Natural killer cell (primary cell): ENCODE measurements at regions not wholly inside any gene's neighbourhood (a gene's known extent, or its start where the extent isn't known, plus 50 kb on each side); places are given as distances from the start of the nearest gene placed in this dataset.
"Not testable (repeated sequence)": the region's sequence is repeated elsewhere in the genome, so short reads cannot be mapped to it uniquely, and the experiment has no call there.

Experiments used
- ATAC-seq, 3 donors: fragments of 150-1000 bp in 2 of 3; fragments of 200-7000 bp in 1 of 3; cut with Tn5 transposase; 1 replicate in 1 of 3; 2 replicates in 2 of 3; pipeline ENCODE4 v1.10.0; 2021; ENCODE audit warnings: mild to moderate bottlenecking in 2 of 3, moderate library complexity in 2 of 3
- DNase-seq, 2 donors: peaks; one replicate each; pipeline versions ENCODE4 v3.0.0 to v3.0.0-alpha.2; 2013 to 2021; ENCODE audit warnings: mixed read lengths in 1 of 2
- H3K27ac ChIP-seq: one replicate; pipeline ENCODE4 v1.5.1; 2013; ENCODE audit warnings: mild to moderate bottlenecking, low read length
- H3K27me3 ChIP-seq: one replicate; pipeline ENCODE4 v1.6.1; 2013; ENCODE audit warnings: low read length; ENCODE audit not compliant: control insufficient read depth, insufficient read depth
- H3K36me3 ChIP-seq: one replicate; pipeline ENCODE4 v1.6.1; 2013; ENCODE audit warnings: low read length; ENCODE audit not compliant: control insufficient read depth, insufficient read depth
- H3K4me1 ChIP-seq: one replicate; pipeline ENCODE4 v1.6.1; 2013; ENCODE audit warnings: low read length; ENCODE audit not compliant: control insufficient read depth, insufficient read depth
- H3K4me3 ChIP-seq: one replicate; pipeline ENCODE4 v1.5.1; 2013; ENCODE audit warnings: low read length
- H3K9me3 ChIP-seq: one replicate; pipeline ENCODE4 v1.6.1; 2013; ENCODE audit warnings: low read length; ENCODE audit not compliant: control insufficient read depth, insufficient read depth
- H3K27ac Mint-ChIP-seq, 2 donors: one replicate each; pipeline ENCODE4 v1.8.0; 2022; ENCODE audit warnings: mild to moderate bottlenecking in 2 of 2, mixed read lengths in 2 of 2, moderate library complexity in 1 of 2
- H3K27me3 Mint-ChIP-seq, 2 donors: one replicate each; pipeline ENCODE4 v1.8.0; 2022; ENCODE audit warnings: low read depth in 2 of 2, mixed read lengths in 2 of 2
- H3K36me3 Mint-ChIP-seq: one replicate; pipeline ENCODE4 v1.8.0; 2022; ENCODE audit warnings: mixed read lengths
- H3K4me1 Mint-ChIP-seq, 2 donors: one replicate each; pipeline ENCODE4 v1.8.0; 2022; ENCODE audit warnings: mixed read lengths in 2 of 2
- H3K4me3 Mint-ChIP-seq: one replicate; pipeline ENCODE4 v1.8.0; 2022; ENCODE audit warnings: mild to moderate bottlenecking, moderate library complexity, mixed read lengths
- H3K9me3 Mint-ChIP-seq, 2 donors: one replicate each; pipeline ENCODE4 v1.8.0; 2022; ENCODE audit warnings: mixed read lengths in 2 of 2
- WGBS: methylation state at CpG from one replicate; pipeline ENCODE4 v1.1.7; 2013; ENCODE audit warnings: missing lambda C conversion rate; ENCODE audit not compliant: insufficient coverage; 5-methylcytosine and 5-hydroxymethylcytosine counted together
- intact Hi-C: fragments of 100-400 bp; cut with micrococcal nuclease; formaldehyde crosslinking; loops from one replicate; pipeline ENCODE4 v1.14.2; 2022
- TF ChIP-seq, protein P1 (sequence below): fragments of 200-600 bp; IDR thresholded peaks from one replicate; pipeline ENCODE4 v1.8.0; 2022; ENCODE audit warnings: antibody characterized with exemption

DNA sequence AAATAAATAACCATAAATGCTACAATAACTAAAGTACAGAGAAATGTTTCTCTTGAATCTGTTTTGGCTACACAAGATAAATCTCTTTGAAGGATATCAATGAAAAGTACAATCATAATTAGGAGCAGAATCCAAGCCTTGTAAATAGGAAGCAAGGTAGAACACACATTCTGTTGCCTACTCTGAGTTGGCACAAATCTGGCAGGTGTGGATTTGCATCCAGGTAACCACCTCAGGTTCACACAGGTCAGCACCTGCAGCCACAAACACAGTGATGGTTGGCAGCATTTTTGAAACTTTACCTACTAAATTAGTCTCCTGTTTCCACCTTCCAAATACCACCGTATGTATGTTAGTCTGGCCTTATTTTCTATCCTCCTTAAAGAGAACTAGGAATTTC, 105.3 kb upstream of the PIK3R1 start:
- Histone ChIP-seq H3K27ac (no peak overlapping the region), H3K36me3 (no peaks in the 10 kb centered on the region), H3K4me3 (no peak overlapping the region), H3K9me3 (no peaks in the 10 kb centered on the region), H3K27me3 (no peaks in the 10 kb centered on the region), H3K4me1 (no peaks in the 10 kb centered on the region)
- DNase-seq = no peak
- Mint-ChIP-seq H3K36me3 (no peaks in the 10 kb centered on the region), H3K27me3 (peaks cover 4 to 17% of the 10 kb centered on the region in 2 donors), H3K4me3 (no peak overlapping the region), H3K9me3 (no peaks in the 10 kb centered on the region), H3K4me1 (no peaks in the 10 kb centered on the region), H3K27ac (no peak overlapping the region)
- 76% methylated on average over 1 of the region's 1 CpG for WGBS
- TF ChIP-seq, protein P1, sequence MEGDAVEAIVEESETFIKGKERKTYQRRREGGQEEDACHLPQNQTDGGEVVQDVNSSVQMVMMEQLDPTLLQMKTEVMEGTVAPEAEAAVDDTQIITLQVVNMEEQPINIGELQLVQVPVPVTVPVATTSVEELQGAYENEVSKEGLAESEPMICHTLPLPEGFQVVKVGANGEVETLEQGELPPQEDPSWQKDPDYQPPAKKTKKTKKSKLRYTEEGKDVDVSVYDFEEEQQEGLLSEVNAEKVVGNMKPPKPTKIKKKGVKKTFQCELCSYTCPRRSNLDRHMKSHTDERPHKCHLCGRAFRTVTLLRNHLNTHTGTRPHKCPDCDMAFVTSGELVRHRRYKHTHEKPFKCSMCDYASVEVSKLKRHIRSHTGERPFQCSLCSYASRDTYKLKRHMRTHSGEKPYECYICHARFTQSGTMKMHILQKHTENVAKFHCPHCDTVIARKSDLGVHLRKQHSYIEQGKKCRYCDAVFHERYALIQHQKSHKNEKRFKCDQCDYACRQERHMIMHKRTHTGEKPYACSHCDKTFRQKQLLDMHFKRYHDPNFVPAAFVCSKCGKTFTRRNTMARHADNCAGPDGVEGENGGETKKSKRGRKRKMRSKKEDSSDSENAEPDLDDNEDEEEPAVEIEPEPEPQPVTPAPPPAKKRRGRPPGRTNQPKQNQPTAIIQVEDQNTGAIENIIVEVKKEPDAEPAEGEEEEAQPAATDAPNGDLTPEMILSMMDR = no peak
- intact Hi-C loops = no loop called here
- ATAC-seq = no peak

- H3K4me1 Mint-ChIP-seq, DNase-seq, H3K4me3 Mint-ChIP-seq, H3K27ac ChIP-seq, H3K4me1 ChIP-seq, H3K9me3 ChIP-seq, intact Hi-C loops, H3K27me3 ChIP-seq, H3K36me3 Mint-ChIP-seq, H3K36me3 ChIP-seq, ATAC-seq, H3K27ac Mint-ChIP-seq, H3K9me3 Mint-ChIP-seq, H3K4me3 ChIP-seq: not testable (repeated sequence)
- 100% methylated on average over 1 of the region's 2 CpGs for WGBS
- peaks cover 12 to 25% of the 10 kb centered on the region in 2 donors for H3K27me3 Mint-ChIP-seq
These were observed 111.3 kb upstream of the PIK3R1 start for GRCh38 chr5:68104217-68104616.

GRCh38 chr5:68103297-68103696, 112.3 kb upstream of the PIK3R1 start:
- intact Hi-C loops, H3K36me3 ChIP-seq, DNase-seq, H3K27ac Mint-ChIP-seq, H3K4me3 Mint-ChIP-seq, H3K4me1 Mint-ChIP-seq, ATAC-seq, H3K27me3 ChIP-seq, H3K9me3 ChIP-seq, H3K36me3 Mint-ChIP-seq, H3K4me3 ChIP-seq, H3K27ac ChIP-seq, H3K9me3 Mint-ChIP-seq, H3K4me1 ChIP-seq: not testable (repeated sequence)
- H3K27me3 Mint-ChIP-seq = peaks cover 14 to 25% of the 10 kb centered on the region in 2 donors
- 91% methylated on average over 4 of the region's 4 CpGs for WGBS

GRCh38 chr5:68099327-68099726, 116.2 kb upstream of the PIK3R1 start:
- WGBS = 97% methylated on average over 5 of the region's 5 CpGs
- DNase-seq (no peak), ATAC-seq (no peak)
- Mint-ChIP-seq H3K4me1 (no peaks in the 10 kb centered on the region), H3K27me3 (peaks cover 8 to 11% of the 10 kb centered on the region in 2 donors), H3K4me3 (no peak overlapping the region), H3K36me3 (peaks cover 7% of the 10 kb centered on the region), H3K27ac (no peak overlapping the region), H3K9me3 (peaks cover 2 to 3% of the 10 kb centered on the region in 2 donors)
- H3K4me1 ChIP-seq = no peaks in the 10 kb centered on the region
- no peaks in the 10 kb centered on the region for H3K9me3 ChIP-seq
- intact Hi-C loops = no loop called here
- no peaks in the 10 kb centered on the region for H3K36me3 ChIP-seq
- no peaks in the 10 kb centered on the region for H3K27me3 ChIP-seq
- no peak overlapping the region for H3K27ac ChIP-seq
- H3K4me3 ChIP-seq = no peak overlapping the region
- TF ChIP-seq, protein P1 = no peak
